PC-9 (cell line): ENCODE measurements at regions not wholly inside any gene's neighbourhood (a gene's known extent, or its start where the extent isn't known, plus 50 kb on each side); places are given as distances from the start of the nearest gene placed in this dataset.

Source experiments
- BruUV-seq: library from RNA; stranded (reverse); fragments of 400-500 nt; replicated peaks from 2 replicates; lab custom pipeline; 2021; lab: Mats Ljungman, UMichigan
- CTCF ChIA-PET: fragments of 300-600 bp; sonication (Branson Sonifier 250); formaldehyde crosslinking; loops from one replicate; lab custom pipeline; 2022; ENCODE audit warnings: antibody characterized with exemption; lab: Charles Lee
- POLR2A ChIA-PET: fragments of 300-600 bp; sonication (Branson Sonifier 250); formaldehyde crosslinking; loops from one replicate; lab custom pipeline; 2022; ENCODE audit warnings: antibody characterized with exemption; ENCODE audit not compliant: unreplicated experiment; lab: Charles Lee
- DNase-seq, 2 experiments: peaks; one replicate each; pipeline versions ENCODE4 v3.0.0 to v3.0.0-alpha.2; 2015 to 2022; ENCODE audit warnings: mixed read lengths in 1 of 2
- H2AFZ ChIP-seq: fragments of 200-600 bp; sonication (generic); 2 replicates; pipeline ENCODE4 v1.8.1; 2017; ENCODE audit warnings: antibody characterized with exemption
- H3F3A ChIP-seq: fragments of 200-600 bp; sonication (generic); 2 replicates; pipeline ENCODE4 v1.8.1; 2017; ENCODE audit warnings: antibody characterized with exemption, mild to moderate bottlenecking, low read depth; ENCODE audit not compliant: insufficient read depth
- H3K27ac ChIP-seq: fragments of 200-600 bp; sonication (generic); 2 replicates; pipeline ENCODE4 v1.6.1; 2016; ENCODE audit warnings: mixed run types
- H3K27me3 ChIP-seq: fragments of 200-600 bp; sonication (generic); 2 replicates; pipeline ENCODE4 v1.6.1; 2016; ENCODE audit warnings: low read depth, mixed run types; ENCODE audit not compliant: insufficient read depth
- H3K36me3 ChIP-seq: fragments of 200-600 bp; sonication (generic); 2 replicates; pipeline ENCODE4 v1.6.1; 2016; ENCODE audit warnings: low read depth, mixed run types
- H3K4me1 ChIP-seq: fragments of 200-600 bp; sonication (generic); replicated peaks from 2 replicates; pipeline ENCODE4 v1.6.1; 2016; ENCODE audit warnings: mixed run types; ENCODE audit not compliant: insufficient read depth
- H3K4me2 ChIP-seq: fragments of 200-600 bp; sonication (generic); 2 replicates; pipeline ENCODE4 v1.6.1; 2017; ENCODE audit warnings: mixed run types
- H3K4me3 ChIP-seq: fragments of 200-600 bp; sonication (generic); 2 replicates; pipeline ENCODE4 v1.6.1; 2016; ENCODE audit warnings: mixed run types
- H3K79me2 ChIP-seq: fragments of 200-600 bp; sonication (generic); 2 replicates; pipeline ENCODE4 v1.6.1; 2017; ENCODE audit warnings: low read depth, mixed run types
- H3K9me2 ChIP-seq: fragments of 200-600 bp; sonication (generic); 2 replicates; pipeline ENCODE4 v1.8.1; 2017; ENCODE audit warnings: mild to moderate bottlenecking; ENCODE audit not compliant: insufficient read depth
- H3K9me3 ChIP-seq: fragments of 200-600 bp; sonication (generic); 2 replicates; pipeline ENCODE4 v1.8.1; 2016; ENCODE audit warnings: low read depth; ENCODE audit not compliant: insufficient read depth
- H4K20me1 ChIP-seq: fragments of 200-600 bp; sonication (generic); 2 replicates; pipeline ENCODE4 v1.8.1; 2017; ENCODE audit not compliant: insufficient read depth
- EZH2 ChIP-seq: fragments of 200-600 bp; sonication (generic); IDR thresholded peaks from 2 replicates; pipeline ENCODE4 v1.8.0; 2017; ENCODE audit warnings: antibody characterized with exemption, low read depth
- intact Hi-C: fragments of 100-400 bp; cut with micrococcal nuclease; formaldehyde crosslinking; loops from one replicate; pipeline ENCODE4 v1.10.0; 2022; ENCODE audit not compliant: unreplicated experiment
- TF ChIP-seq, protein P1 (sequence below): fragments of 200-600 bp; sonication (generic); conservative IDR thresholded peaks from 2 replicates; pipeline ENCODE4 v1.6.1; 2017; ENCODE audit warnings: mixed run types, antibody characterized with exemption, mild to moderate bottlenecking, moderate library complexity

DNA sequence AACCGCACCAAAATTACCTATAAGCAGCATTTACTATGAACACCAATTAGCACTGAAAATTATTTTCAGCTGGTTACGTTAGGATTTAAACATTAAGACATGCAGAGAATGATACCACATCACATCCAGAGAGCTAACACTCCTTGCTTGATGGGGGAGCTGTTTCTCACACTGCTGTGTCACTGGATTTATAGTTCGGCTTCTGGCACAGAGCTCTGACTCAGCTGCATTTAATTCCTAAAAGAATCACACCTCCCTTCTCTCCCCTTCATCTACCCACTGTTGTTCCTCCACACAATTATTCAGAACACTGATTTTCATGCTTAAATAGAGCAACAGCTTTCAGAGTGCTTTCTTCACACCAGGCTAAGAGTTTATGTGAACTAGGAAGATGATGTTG lies 82.6 kb upstream of the SV2C start:
- H3K79me2 ChIP-seq: no peaks in the 10 kb centered on the region
- no peak for TF ChIP-seq EZH2
- TF ChIP-seq, protein P1, sequence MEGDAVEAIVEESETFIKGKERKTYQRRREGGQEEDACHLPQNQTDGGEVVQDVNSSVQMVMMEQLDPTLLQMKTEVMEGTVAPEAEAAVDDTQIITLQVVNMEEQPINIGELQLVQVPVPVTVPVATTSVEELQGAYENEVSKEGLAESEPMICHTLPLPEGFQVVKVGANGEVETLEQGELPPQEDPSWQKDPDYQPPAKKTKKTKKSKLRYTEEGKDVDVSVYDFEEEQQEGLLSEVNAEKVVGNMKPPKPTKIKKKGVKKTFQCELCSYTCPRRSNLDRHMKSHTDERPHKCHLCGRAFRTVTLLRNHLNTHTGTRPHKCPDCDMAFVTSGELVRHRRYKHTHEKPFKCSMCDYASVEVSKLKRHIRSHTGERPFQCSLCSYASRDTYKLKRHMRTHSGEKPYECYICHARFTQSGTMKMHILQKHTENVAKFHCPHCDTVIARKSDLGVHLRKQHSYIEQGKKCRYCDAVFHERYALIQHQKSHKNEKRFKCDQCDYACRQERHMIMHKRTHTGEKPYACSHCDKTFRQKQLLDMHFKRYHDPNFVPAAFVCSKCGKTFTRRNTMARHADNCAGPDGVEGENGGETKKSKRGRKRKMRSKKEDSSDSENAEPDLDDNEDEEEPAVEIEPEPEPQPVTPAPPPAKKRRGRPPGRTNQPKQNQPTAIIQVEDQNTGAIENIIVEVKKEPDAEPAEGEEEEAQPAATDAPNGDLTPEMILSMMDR: no peak
- BruUV-seq: no TSS peak
- H3K4me1 ChIP-seq: no peaks in the 10 kb centered on the region
- intact Hi-C loops: no loop called here
- H3K36me3 ChIP-seq: no peaks in the 10 kb centered on the region
- H3K27me3 ChIP-seq: peaks cover 3% of the 10 kb centered on the region; the same call in 1 of the 2 replicates
- no peaks in the 10 kb centered on the region for H3F3A ChIP-seq
- no peaks in the 10 kb centered on the region for H3K9me3 ChIP-seq
- POLR2A ChIA-PET: no interaction called here
- CTCF ChIA-PET: no interaction called here
- H3K27ac ChIP-seq: no peak overlapping the region
- no peaks in the 10 kb centered on the region for H3K9me2 ChIP-seq
- H4K20me1 ChIP-seq: no peaks in the 10 kb centered on the region
- no peak overlapping the region for H3K4me2 ChIP-seq
- no peak overlapping the region for H2AFZ ChIP-seq
- H3K4me3 ChIP-seq: no peak overlapping the region
- DNase-seq: no peak

GRCh38 chr5:75993643-75994520 lies 89.3 kb upstream of the SV2C start:
- no peak for TF ChIP-seq EZH2
- TF ChIP-seq, protein P1: no peak
- H3F3A ChIP-seq: no peaks in the 10 kb centered on the region
- BruUV-seq: no TSS peak
- intact Hi-C loops: no loop called here
- no peaks in the 10 kb centered on the region for H3K9me3 ChIP-seq
- H3K4me2 ChIP-seq: no peak overlapping the region
- H3K4me3 ChIP-seq: no peak overlapping the region
- H3K36me3 ChIP-seq: no peaks in the 10 kb centered on the region
- H3K27ac ChIP-seq: no peak overlapping the region
- H3K79me2 ChIP-seq: no peaks in the 10 kb centered on the region
- H3K27me3 ChIP-seq: peaks cover 4% of the 10 kb centered on the region; the same call in 1 of the 2 replicates
- H3K4me1 ChIP-seq: no peaks in the 10 kb centered on the region
- H2AFZ ChIP-seq: no peak overlapping the region
- H4K20me1 ChIP-seq: no peaks in the 10 kb centered on the region
- no peaks in the 10 kb centered on the region; the same call in 1 of the 2 replicates for H3K9me2 ChIP-seq
- ChIA-PET POLR2A (interaction anchor here (0.5 kb wide), 1 partner anchor 407 kb away, joined by 5 read pairs; no protein-coding TSS in a partner anchor), CTCF (no interaction called here)
- DNase-seq: no peak

DNA sequence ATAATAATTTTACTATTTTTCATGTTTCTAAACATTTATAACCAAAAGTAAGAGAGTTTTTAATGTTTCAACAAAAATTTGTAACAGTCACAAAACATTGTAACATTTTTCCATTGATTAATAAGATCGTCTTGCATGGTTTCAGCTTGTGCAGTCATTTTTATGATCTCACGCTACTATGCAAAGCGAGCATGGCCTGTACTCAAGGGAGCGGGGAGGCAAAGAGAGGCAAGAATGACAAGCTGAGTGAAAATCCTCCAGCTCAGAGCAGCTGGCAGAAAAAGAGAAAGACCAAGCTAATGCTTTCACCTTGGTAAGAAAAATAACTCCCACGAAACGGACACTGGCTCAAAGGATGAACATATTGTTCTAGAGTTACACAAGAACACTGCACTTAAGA lies 90.0 kb upstream of the SV2C start:
- H3K27ac ChIP-seq: no peak overlapping the region
- BruUV-seq: no TSS peak

More for the DNA sequence above, 90.0 kb upstream of the SV2C start:
- intact Hi-C loops: no loop called here
- H3K36me3 ChIP-seq: no peaks in the 10 kb centered on the region
- H3K79me2 ChIP-seq: no peaks in the 10 kb centered on the region
- H3K9me3 ChIP-seq: no peaks in the 10 kb centered on the region
- H3K4me3 ChIP-seq: no peak overlapping the region
- no peaks in the 10 kb centered on the region for H4K20me1 ChIP-seq
- no peak overlapping the region for H3K4me2 ChIP-seq
- peaks cover 4% of the 10 kb centered on the region; the same call in 1 of the 2 replicates for H3K27me3 ChIP-seq
- H3K4me1 ChIP-seq: no peaks in the 10 kb centered on the region
- H2AFZ ChIP-seq: no peak overlapping the region
- no peaks in the 10 kb centered on the region; the same call in 1 of the 2 replicates for H3K9me2 ChIP-seq
- TF ChIP-seq, protein P1: no peak
- TF ChIP-seq EZH2: no peak
- POLR2A ChIA-PET: no interaction called here
- no peak for DNase-seq
- no peaks in the 10 kb centered on the region for H3F3A ChIP-seq
- CTCF ChIA-PET: no interaction called here
